DMS 273 (cell line): ENCODE measurements at regions not wholly inside any gene's neighbourhood (a gene's known extent, or its start where the extent isn't known, plus 50 kb on each side); places are given as distances from the start of the nearest gene placed in this dataset.
"Not testable (repeated sequence)": the region's sequence is repeated elsewhere in the genome, so short reads cannot be mapped to it uniquely, and the experiment has no call there.

Source experiments
- DNase-seq: peaks from one replicate; lab custom pipeline; 2025; ENCODE audit not compliant: unreplicated experiment; lab: John Stamatoyannopoulos, UW

DNA sequence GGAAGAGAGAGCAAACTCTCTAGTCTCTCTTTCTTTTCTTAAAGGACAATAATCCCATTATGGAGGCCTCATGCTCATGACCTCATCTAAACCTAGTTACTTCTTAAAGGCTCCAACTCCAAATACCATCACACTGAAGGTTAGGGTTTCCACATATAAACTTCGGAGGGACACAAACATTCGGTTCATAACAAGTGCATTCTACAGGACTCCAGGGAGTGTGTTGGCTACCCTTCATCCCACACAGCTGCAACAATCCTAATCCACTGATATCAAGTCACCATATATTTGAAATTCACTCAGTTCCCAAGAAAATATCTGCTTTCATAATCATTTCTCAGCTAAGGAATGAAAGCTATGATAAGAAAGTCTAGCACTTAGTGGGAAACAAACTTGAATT lies 265.9 kb upstream of the PLEKHG7 start:
- DNase-seq: no peak

- no peak for DNase-seq
Observed at GRCh38 chr12:92434607-92435025, 268.2 kb upstream of the PLEKHG7 start.

DNA sequence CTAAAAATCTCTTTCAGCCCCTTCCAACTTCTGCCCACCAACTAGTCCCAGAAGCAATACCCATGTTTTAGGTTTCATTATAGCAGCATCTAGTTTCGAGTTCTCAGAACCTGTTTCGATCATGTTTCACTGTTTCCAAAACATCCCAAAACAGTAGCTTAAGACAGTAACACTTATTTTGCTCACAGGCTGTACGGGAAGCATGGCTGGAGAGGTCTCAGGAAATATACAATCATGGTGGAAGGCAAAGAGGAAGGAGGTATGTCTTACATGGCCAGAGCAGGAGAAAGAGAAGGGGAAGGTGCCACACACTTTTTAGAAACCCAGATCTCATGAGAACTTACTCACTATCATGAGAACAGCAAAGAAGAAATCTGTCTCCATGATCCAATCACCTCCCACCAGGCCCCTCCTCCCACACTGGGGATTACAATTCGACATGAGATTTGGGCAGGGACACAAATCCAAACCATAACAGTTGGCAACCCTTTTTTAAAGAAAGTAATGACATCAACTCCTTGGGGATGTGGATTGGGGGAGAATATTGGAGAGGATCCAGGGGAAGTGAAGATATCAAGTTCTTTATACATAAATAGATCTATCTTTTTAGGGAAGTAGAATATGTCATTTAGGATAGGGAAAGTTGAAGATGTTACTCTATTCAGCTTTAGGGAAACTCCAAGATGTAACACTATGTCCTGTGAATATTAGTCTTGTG lies 269.9 kb upstream of the PLEKHG7 start:
- no peak for DNase-seq

GRCh38 chr12:92431146-92431545 lies 271.6 kb upstream of the PLEKHG7 start:
- no peak for DNase-seq

DNA sequence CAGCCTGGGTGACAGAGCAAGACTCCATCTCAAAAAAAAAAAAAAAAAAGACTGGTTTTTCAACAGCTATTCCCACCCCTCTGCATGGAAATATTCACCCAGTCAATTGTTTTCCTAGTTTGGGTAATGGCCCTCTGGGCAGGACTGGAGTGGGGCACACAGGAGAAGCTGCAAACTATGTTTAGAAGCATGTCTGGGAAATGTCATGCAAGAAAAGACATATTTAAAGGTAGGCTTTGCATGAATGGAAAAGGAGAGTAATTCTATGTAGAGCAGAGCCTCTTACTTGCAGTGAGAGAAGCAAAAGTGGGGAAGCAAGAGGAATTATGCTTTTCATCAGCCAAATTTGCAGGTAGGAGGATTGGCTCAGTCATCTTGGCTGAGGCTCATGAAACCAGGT lies 276.5 kb upstream of the PLEKHG7 start:
- no peak for DNase-seq

- no peak for DNase-seq
Observed at GRCh38 chr12:92425165-92425564, 277.6 kb upstream of the PLEKHG7 start.

- no peak for DNase-seq
Observed at GRCh38 chr12:92424338-92424737, 278.5 kb upstream of the PLEKHG7 start.

DNA sequence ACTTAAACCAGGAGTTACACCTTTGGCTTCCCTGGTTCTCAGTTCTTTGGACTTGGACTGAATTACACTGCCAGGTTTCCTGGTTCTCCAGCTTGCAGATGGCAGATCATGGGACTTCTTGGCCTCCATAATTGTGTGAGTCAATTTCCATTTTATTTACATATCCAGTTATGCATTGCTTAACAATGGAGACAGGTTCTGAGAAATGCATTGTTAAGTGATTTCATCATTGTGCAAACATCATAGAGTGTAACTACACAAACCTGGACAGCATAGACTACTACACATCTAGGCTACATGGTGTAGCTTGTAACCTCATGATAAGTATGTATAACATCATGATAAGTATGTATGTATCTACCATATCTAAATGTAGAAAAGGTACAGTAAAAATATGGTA lies 276.1 kb upstream of the BTG1 start:
- no peak for DNase-seq

DNA sequence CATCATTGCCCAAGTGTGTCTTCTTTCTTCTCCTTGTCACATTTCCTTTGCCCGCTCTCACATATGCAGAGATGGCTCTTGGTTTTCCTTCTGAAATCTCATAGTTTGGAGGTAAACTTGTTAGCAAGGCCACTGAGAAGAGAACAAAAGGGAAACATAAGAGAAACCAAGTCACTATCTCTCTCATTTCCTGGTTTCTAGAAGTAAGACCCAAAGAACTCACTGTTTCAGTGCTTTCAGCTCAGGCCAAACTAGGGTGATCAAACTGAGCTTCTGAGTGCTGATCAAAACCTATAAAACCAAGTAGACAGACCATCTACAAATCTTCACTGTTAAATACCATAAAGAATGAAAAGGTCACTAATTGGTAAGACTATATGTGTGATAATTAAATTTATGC lies 275.4 kb upstream of the BTG1 start:
- DNase-seq: no peak

DNA sequence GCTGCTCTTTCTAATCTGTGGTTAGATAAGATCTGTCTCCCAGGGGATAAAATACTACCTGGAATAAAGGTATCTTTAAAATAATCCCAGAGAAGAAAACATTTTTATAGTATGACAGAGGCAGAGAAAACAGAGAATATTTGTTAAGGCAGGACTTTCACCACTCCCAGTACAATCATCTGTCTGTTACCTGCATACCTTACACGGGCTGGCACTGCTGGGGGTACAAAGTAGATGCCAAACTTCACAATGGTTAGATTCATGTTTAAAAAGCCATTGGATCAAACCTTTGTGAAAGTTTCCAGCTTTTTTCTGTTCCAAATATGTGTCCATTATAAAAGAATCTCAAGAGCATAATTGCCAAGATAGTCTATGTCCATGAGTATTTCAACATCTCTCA lies 273.6 kb upstream of the BTG1 start:
- no peak for DNase-seq

- no peak for DNase-seq
Observed at GRCh38 chr12:92418381-92418780, 272.7 kb upstream of the BTG1 start.

DNA sequence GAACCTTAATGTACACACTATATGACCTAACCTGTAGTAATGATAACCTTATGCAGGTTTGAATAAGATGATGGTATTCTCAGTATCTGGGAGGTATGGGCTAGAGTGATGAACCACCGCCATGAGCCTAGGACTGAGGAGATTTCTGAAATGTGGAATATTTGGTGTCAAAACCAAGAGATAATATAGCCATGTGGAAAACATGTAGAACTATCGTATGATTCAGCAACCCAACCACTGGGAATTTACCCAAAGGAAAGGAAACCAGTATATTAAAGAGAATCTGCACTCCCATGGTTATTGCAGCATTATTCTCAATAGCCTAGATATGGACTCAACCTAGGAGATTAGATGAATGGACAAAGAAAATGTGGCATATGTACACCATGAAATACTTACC lies 271.7 kb upstream of the BTG1 start:
- no peak for DNase-seq

GRCh38 chr12:92416385-92416812 lies 270.8 kb upstream of the BTG1 start:
- no peak for DNase-seq

DNA sequence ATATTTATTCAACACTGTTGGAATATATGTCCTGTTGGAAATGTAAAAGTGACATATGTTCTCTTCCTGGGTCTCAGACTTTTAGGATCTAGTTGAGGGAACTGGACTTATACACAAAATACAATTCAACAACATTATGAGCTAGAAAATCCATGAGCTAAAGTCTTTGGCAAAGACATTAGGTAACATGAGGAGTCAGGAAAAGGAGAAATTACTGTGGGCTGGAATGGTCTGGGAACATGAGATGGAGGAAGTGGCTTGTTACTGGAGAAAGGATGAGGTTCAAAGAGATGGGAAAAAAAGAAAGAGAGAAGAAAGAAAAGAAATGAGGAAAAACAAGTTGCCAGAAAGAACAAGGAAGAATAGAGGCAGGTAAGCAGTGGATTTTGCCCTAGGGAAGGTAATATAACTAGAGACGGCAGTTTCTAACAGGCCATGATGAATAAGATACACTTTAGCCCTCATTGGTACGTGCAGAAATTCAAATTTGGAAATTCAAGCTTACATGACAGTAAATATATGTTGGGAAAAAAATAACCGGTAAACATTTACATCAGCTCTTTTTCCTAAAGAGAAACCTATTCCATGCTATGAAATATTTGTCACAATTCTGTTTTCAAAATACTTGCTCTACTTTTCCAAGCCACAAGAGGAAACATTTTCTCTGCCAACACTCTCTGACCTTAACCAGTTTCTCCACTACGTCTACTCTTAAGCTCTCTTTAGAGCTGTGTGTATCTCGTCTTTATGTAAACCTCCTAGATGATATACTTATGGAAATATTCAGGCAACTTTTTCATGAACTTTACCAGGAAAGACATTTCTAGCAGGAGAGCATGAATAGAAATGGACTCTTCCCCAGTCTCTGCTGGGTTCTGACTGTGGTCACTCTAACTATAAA lies 268.8 kb upstream of the BTG1 start:
- DNase-seq: no peak

- no peak for DNase-seq
Observed at GRCh38 chr12:92413286-92413685, 267.6 kb upstream of the BTG1 start.

GRCh38 chr12:92412856-92413255 lies 267.2 kb upstream of the BTG1 start:
- DNase-seq: no peak

DNA sequence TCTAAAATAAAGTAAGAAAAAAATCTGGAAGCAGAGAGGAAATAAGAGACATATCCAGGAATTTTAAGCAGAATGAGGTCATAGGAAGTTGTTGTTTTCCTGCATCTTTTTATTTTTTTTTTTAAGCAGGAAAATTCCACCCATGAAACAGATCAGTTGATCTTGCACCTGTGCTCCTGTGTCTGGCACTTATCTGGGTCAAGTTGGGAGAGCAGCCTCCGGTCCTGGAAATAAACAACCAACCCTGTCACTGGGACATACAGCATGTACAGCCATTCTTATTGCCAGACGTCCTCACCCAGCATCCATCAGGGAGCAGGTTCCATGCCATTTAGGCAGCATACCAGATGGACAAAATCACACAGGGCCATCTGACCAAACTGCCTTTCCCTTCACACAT lies 266.0 kb upstream of the BTG1 start:
- no peak for DNase-seq

DNA sequence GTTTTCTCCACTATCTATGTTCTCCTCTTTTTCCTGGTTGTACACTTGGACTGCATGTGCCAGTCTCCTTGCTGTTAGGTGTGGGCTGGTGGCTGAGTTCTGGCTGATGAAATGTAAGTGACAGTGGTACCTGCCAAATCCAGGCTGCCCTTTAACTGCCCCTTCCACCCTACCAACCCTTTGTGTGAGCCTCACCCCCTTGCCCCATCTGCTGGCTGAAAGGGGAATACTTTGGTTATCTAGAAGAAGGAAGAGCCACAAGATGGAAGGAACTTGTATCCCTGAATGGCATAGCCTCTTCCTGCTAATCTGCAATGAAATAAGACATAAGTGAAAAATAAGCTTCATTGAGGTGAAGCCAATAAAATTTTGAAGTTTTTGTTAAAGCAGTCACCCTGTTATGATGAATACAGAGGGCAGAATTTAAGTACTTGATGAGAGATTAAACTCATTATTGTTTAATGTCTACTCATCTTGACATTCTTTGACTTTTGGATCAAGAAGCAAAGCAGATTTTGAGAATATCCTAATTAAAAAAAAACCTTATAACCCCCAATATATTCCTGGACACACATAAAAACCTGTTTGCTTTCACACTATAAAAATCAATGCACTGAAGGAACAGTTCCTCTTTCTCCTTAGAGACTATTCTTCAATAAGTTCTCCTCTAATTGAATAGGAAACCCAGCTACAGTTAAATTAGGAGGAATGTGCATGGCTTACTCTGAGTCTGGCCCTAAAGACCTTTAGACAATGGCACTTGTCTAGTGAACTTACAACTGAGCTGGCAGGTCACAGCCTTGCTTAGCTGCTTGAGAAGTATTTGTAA lies 262.6 kb upstream of the BTG1 start:
- DNase-seq: peak; percentile 55

- not testable (repeated sequence) for DNase-seq
Observed at GRCh38 chr12:92406404-92407070, 260.9 kb upstream of the BTG1 start.

DNA sequence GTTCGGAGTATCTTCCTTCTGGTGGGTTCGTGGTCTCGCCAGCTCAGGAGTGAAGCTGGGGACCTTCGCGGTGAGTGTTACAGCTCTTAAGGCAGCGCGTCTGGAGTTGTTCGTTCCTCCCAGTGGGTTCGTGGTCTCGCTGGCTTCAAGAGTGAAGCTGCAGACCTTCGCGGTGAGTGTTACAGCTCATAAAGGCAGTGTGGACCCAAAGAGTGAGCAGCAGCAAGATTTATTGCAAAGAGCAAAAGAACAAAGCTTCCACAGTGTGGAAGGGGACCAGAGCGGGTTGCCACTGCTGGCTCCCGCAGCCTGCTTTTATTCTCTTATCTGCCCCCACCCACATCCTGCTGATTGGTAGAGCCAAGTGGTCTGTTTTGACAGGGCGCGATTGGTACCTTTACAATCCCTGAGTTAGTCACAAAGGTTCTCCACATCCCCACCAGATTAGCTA lies 260.2 kb upstream of the BTG1 start:
- not testable (repeated sequence) for DNase-seq

GRCh38 chr12:92404921-92405320 lies 259.3 kb upstream of the BTG1 start:
- DNase-seq: no peak
